Left renal pelvis (tissue), 4 donors: ENCODE measurements at regions not wholly inside any gene's neighbourhood (a gene's known extent, or its start where the extent isn't known, plus 50 kb on each side); places are given as distances from the start of the nearest gene placed in this dataset.

Experiments
- DNase-seq, 4 donors: peaks; one replicate each; pipeline ENCODE4 v3.0.0-alpha.2; 2013; ENCODE audit warnings: low read depth in 4 of 4, low spot score in 3 of 4

GRCh38 chr2:126512026-126512425 lies 143.9 kb upstream of the GYPC start:
- DNase-seq: no peak

- no peak for DNase-seq
Measured at GRCh38 chr2:126513033-126513432, 142.9 kb upstream of the GYPC start.

- DNase-seq: no peak
Measured at GRCh38 chr2:126515471-126515870, 140.5 kb upstream of the GYPC start.

GRCh38 chr2:126518196-126518595 lies 137.8 kb upstream of the GYPC start:
- DNase-seq: no peak

- no peak for DNase-seq
Measured at GRCh38 chr2:126527836-126528490, 128.0 kb upstream of the GYPC start.

GRCh38 chr2:126531029-126531428 lies 124.9 kb upstream of the GYPC start:
- DNase-seq: no peak

- no peak for DNase-seq
Measured at GRCh38 chr2:126534478-126534877, 121.5 kb upstream of the GYPC start.

GRCh38 chr2:126535408-126535807 lies 120.5 kb upstream of the GYPC start:
- no peak for DNase-seq

GRCh38 chr2:126536605-126537200 lies 119.3 kb upstream of the GYPC start:
- DNase-seq: no peak

GRCh38 chr2:126539101-126539500 lies 116.9 kb upstream of the GYPC start:
- no peak for DNase-seq

- no peak for DNase-seq
Measured at GRCh38 chr2:126542247-126542646, 113.7 kb upstream of the GYPC start.

GRCh38 chr2:126543081-126543480 lies 112.9 kb upstream of the GYPC start:
- DNase-seq: no peak

- no peak for DNase-seq
Measured at GRCh38 chr2:126558029-126558428, 97.9 kb upstream of the GYPC start.

GRCh38 chr2:126568734-126569133 lies 87.2 kb upstream of the GYPC start:
- no peak for DNase-seq

GRCh38 chr2:126571403-126571802 lies 84.6 kb upstream of the GYPC start:
- DNase-seq: no peak

GRCh38 chr2:126575631-126576030 lies 80.3 kb upstream of the GYPC start:
- no peak for DNase-seq

GRCh38 chr2:126579868-126580267 lies 76.1 kb upstream of the GYPC start:
- DNase-seq: no peak

- no peak for DNase-seq
Measured at GRCh38 chr2:126586317-126586716, 69.6 kb upstream of the GYPC start.

GRCh38 chr2:126599062-126599461 lies 56.9 kb upstream of the GYPC start:
- DNase-seq: no peak

GRCh38 chr2:126600742-126601141 lies 55.2 kb upstream of the GYPC start:
- DNase-seq: no peak

- DNase-seq: no peak
Measured at GRCh38 chr2:126602334-126602733, 53.6 kb upstream of the GYPC start.
